ENCODE measurements at regions not wholly inside any gene's neighbourhood (a gene's known extent, or its start where the extent isn't known, plus 50 kb on each side); places are given as distances from the start of the nearest gene placed in this dataset.

GRCh38 chr6:56359201-56359899 is 112.0 kb upstream of the COL21A1 start (continued):
- TF ChIP-seq IRF9 (CRISPR knock-in tag; IDR thresholded peaks at IDR 0.05; ENCODE audit: borderline replicate concordance) = no peak
- no peak for TF ChIP-seq JUNB (CRISPR knock-in tag; IDR thresholded peaks at IDR 0.05; ENCODE audit: borderline replicate concordance)
- TF ChIP-seq, protein P1, sequence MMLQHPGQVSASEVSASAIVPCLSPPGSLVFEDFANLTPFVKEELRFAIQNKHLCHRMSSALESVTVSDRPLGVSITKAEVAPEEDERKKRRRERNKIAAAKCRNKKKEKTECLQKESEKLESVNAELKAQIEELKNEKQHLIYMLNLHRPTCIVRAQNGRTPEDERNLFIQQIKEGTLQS (CRISPR knock-in tag; IDR thresholded peaks at IDR 0.05) = no peak
- TF ChIP-seq CREM (IDR thresholded peaks at IDR 0.05) = no peak
- TF ChIP-seq CREM (CRISPR knock-in tag; IDR thresholded peaks at IDR 0.05) = no peak
- no peak for TF ChIP-seq MED13 (CRISPR knock-in tag; IDR thresholded peaks at IDR 0.05)
- TF ChIP-seq, protein P2, sequence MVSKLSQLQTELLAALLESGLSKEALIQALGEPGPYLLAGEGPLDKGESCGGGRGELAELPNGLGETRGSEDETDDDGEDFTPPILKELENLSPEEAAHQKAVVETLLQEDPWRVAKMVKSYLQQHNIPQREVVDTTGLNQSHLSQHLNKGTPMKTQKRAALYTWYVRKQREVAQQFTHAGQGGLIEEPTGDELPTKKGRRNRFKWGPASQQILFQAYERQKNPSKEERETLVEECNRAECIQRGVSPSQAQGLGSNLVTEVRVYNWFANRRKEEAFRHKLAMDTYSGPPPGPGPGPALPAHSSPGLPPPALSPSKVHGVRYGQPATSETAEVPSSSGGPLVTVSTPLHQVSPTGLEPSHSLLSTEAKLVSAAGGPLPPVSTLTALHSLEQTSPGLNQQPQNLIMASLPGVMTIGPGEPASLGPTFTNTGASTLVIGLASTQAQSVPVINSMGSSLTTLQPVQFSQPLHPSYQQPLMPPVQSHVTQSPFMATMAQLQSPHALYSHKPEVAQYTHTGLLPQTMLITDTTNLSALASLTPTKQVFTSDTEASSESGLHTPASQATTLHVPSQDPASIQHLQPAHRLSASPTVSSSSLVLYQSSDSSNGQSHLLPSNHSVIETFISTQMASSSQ (IDR thresholded peaks at IDR 0.05; ENCODE audit: low read depth) = no peak
- TF ChIP-seq, protein P2 (CRISPR knock-in tag; IDR thresholded peaks at IDR 0.05; ENCODE audit: borderline replicate concordance) = no peak
- 0 out of 2 replicates have a peak, but pooled peaks have one; percentile 18 for TF ChIP-seq ZNF24 (IDR thresholded peaks at IDR 0.05)
- TF ChIP-seq CREB1 (IDR thresholded peaks at IDR 0.05) = no peak
- 0 out of 2 replicates have a peak, but pooled peaks have one; percentile 23 for TF ChIP-seq CREB1 (CRISPR knock-in tag; IDR thresholded peaks at IDR 0.05)
- TF ChIP-seq ZNF562 (CRISPR knock-in tag; IDR thresholded peaks at IDR 0.05; ENCODE audit: borderline replicate concordance) = no peak
- no peak for TF ChIP-seq NRL (CRISPR knock-in tag; IDR thresholded peaks at IDR 0.05; ENCODE audit: borderline replicate concordance)
- no peak for TF ChIP-seq GTF3A (CRISPR knock-in tag; conservative IDR thresholded peaks at IDR 0.05)
- TF ChIP-seq ZNF235 (CRISPR knock-in tag; IDR thresholded peaks at IDR 0.05; ENCODE audit: borderline replicate concordance) = no peak
- peak; percentile 28; the same call in 1 of the 2 replicates for TF ChIP-seq FOXA3 (CRISPR knock-in tag; IDR thresholded peaks at IDR 0.05)
- peak; percentile 54; the same call in 1 of the 2 replicates for TF ChIP-seq KAT8 (CRISPR knock-in tag; IDR thresholded peaks at IDR 0.05)
- TF ChIP-seq FOXK1 (CRISPR knock-in tag; IDR thresholded peaks at IDR 0.05; ENCODE audit: borderline replicate concordance, low read depth) = 0 out of 2 replicates have a peak, but pooled peaks have one; percentile 23
- no peak for TF ChIP-seq ZNF841 (CRISPR knock-in tag; IDR thresholded peaks at IDR 0.05; ENCODE audit: borderline replicate concordance)
- no peak for TF ChIP-seq DDIT3 (CRISPR knock-in tag; IDR thresholded peaks at IDR 0.05)
- TF ChIP-seq NFIC (IDR thresholded peaks at IDR 0.05; ENCODE audit: low read length) = no peak
- TF ChIP-seq KMT2B (CRISPR knock-in tag; IDR thresholded peaks at IDR 0.05) = 0 out of 2 replicates have a peak, but pooled peaks have one; percentile 47
- no peak for TF ChIP-seq SIN3A (IDR thresholded peaks at IDR 0.05; ENCODE audit: borderline replicate concordance, low read depth, low read length)
- no peak for TF ChIP-seq RARG (CRISPR knock-in tag; IDR thresholded peaks at IDR 0.05; ENCODE audit: low read depth)
- TF ChIP-seq, protein P3, sequence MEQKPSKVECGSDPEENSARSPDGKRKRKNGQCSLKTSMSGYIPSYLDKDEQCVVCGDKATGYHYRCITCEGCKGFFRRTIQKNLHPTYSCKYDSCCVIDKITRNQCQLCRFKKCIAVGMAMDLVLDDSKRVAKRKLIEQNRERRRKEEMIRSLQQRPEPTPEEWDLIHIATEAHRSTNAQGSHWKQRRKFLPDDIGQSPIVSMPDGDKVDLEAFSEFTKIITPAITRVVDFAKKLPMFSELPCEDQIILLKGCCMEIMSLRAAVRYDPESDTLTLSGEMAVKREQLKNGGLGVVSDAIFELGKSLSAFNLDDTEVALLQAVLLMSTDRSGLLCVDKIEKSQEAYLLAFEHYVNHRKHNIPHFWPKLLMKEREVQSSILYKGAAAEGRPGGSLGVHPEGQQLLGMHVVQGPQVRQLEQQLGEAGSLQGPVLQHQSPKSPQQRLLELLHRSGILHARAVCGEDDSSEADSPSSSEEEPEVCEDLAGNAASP (CRISPR knock-in tag; IDR thresholded peaks at IDR 0.05; ENCODE audit: borderline replicate concordance) = no peak

All from HepG2 (cell line).